Keratinocyte (primary cell): ENCODE measurements at regions not wholly inside any gene's neighbourhood (a gene's known extent, or its start where the extent isn't known, plus 50 kb on each side); places are given as distances from the start of the nearest gene placed in this dataset.

ENCODE experiments used
- EZH2 ChIP-seq: IDR thresholded peaks from one replicate; pipeline ENCODE4 v1.6.1; 2012; ENCODE audit warnings: inconsistent platforms, mild to moderate bottlenecking, low read length, moderate library complexity
- TF ChIP-seq, protein P1 (sequence below), 3 experiments: IDR thresholded peaks in 1 of 3; conservative IDR thresholded peaks in 1 of 3; optimal IDR thresholded peaks in 1 of 3; 2 replicates in 2 of 3; 3 replicates in 1 of 3; pipeline versions ENCODE3 to v1.5.1; 2011; ENCODE audit warnings: low read length in 3 of 3, mild to moderate bottlenecking in 3 of 3, moderate library complexity in 2 of 3, control low read depth in 1 of 3, inconsistent platforms in 1 of 3; ENCODE audit not compliant: insufficient read depth in 2 of 3; ENCODE audit errors: extremely low read depth in 1 of 3

DNA sequence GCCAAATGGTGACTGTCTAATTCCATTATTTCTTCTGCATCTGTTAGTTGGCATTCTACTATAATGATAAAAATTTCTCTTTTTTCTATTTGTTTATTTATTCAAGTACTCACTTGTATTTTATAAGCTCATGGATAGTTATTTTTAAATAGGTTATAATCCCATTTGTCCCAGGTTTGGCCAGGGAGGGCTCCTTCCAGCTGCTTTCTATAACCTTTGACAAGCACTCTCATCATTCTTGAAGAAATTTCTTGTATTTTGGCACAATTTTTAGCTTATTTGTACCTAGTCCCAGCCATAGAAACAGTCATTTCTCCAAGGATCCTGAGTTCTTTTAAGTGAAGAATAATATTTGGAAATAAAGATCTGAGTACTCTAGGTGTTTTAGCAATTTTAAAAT, 1038.6 kb upstream of the AGA start:
- TF ChIP-seq, protein P1, sequence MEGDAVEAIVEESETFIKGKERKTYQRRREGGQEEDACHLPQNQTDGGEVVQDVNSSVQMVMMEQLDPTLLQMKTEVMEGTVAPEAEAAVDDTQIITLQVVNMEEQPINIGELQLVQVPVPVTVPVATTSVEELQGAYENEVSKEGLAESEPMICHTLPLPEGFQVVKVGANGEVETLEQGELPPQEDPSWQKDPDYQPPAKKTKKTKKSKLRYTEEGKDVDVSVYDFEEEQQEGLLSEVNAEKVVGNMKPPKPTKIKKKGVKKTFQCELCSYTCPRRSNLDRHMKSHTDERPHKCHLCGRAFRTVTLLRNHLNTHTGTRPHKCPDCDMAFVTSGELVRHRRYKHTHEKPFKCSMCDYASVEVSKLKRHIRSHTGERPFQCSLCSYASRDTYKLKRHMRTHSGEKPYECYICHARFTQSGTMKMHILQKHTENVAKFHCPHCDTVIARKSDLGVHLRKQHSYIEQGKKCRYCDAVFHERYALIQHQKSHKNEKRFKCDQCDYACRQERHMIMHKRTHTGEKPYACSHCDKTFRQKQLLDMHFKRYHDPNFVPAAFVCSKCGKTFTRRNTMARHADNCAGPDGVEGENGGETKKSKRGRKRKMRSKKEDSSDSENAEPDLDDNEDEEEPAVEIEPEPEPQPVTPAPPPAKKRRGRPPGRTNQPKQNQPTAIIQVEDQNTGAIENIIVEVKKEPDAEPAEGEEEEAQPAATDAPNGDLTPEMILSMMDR (optimal IDR thresholded peaks at IDR 0.05 in 1 of 3, IDR thresholded peaks at IDR 0.05 in 1 of 3, conservative IDR thresholded peaks at IDR 0.05 in 1 of 3; ENCODE audit: extremely low read depth in 1 of 3, insufficient read depth in 2 of 3, low read length in 3 of 3): no peak
- TF ChIP-seq EZH2: no peak
